HG03460 (cell line): ENCODE measurements at regions not wholly inside any gene's neighbourhood (a gene's known extent, or its start where the extent isn't known, plus 50 kb on each side); places are given as distances from the start of the nearest gene placed in this dataset.

Source experiments
- ATAC-seq: cut with Tn5 transposase; IDR thresholded peaks from one replicate; pipeline ENCODE4 v1.9.1; 2021; ENCODE audit not compliant: unreplicated experiment

- ATAC-seq = no peak
Observed at GRCh38 chr11:109343242-109343641, 78.7 kb upstream of the C11orf87 start.

GRCh38 chr11:109347304-109347703, 74.7 kb upstream of the C11orf87 start:
- ATAC-seq = no peak

GRCh38 chr11:109349276-109350080, 72.5 kb upstream of the C11orf87 start:
- no peak for ATAC-seq

- ATAC-seq = no peak
Observed at GRCh38 chr11:109350091-109350490, 71.9 kb upstream of the C11orf87 start.

GRCh38 chr11:109362059-109362458, 59.9 kb upstream of the C11orf87 start:
- ATAC-seq = no peak

GRCh38 chr11:109363682-109364081, 58.3 kb upstream of the C11orf87 start:
- no peak for ATAC-seq

- no peak for ATAC-seq
Observed at GRCh38 chr11:109364851-109365250, 57.1 kb upstream of the C11orf87 start.

- ATAC-seq = no peak
Observed at GRCh38 chr11:109371444-109372176, 50.4 kb upstream of the C11orf87 start.
